Ureter (tissue), 1 donor: ENCODE measurements at regions not wholly inside any gene's neighbourhood (a gene's known extent, or its start where the extent isn't known, plus 50 kb on each side); places are given as distances from the start of the nearest gene placed in this dataset.

Experiments
- DNase-seq: peaks from one replicate; pipeline ENCODE4 v3.0.0-alpha.2; 2020; ENCODE audit warnings: low spot score
- donor health status: DM: yes; HTN: yes; CAD: no.

DNA sequence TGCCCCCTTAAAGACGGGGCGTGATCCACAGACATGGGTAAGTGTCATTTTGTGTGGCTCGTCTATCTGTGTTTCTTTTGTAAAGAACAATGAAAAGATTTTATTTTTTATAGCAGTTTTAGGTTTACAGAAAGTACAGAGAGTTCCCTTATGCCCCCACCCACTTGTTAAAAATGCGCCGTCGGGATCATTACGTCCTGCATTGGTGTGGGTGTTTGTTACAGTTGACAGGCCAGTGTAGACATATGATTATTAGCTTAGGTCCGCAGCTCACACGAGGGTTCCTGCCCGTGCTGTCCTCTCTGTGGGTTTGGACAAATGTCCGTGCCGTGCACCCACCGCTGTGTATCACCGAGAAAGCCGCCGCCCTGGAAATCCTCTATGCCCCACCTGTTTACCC lies 50.5 kb downstream of the RGS12 start:
- DNase-seq, result peak; percentile 42

DNA sequence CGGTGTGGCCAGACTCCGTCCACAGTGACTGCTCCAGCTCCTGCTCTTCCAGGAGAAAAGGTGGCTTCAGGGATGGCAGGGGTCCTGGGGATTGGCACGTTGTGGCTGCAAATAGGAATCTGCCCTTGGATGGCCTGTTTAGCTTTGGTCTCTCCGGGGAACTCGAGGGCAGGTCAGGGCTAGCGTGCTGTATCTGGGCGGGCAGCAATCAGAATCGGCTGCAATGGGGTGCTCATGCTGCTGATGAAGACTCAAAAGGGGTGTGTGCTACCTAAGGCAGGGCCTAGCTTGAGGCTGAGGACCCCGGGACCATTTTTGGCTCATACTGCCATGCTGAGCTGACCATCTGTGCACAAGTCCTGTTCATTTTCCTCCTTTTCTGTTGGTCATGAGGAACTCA lies 51.3 kb downstream of the RGS12 start:
- DNase-seq, result peak; percentile 41

DNA sequence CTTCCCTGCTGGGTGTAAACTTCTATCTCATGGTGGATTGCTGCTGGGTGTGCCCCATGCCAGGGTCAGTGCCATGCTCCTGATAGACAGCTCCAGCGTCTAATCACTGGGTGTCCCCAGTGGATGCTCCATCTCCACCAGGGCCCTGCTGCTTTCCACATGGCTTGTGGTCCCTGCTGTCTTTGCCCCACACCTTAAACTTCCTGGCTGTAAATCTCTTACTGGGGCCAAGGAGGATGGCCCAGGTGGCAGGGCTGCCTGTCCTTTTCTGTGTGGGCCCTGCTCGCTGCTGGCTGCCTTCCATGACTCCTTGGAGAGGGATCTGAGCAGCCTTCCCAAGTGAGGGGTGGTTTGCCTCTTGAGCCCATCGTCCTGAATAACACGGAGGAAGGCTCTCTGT lies 51.8 kb downstream of the RGS12 start:
- peak; percentile 35 for DNase-seq

DNA sequence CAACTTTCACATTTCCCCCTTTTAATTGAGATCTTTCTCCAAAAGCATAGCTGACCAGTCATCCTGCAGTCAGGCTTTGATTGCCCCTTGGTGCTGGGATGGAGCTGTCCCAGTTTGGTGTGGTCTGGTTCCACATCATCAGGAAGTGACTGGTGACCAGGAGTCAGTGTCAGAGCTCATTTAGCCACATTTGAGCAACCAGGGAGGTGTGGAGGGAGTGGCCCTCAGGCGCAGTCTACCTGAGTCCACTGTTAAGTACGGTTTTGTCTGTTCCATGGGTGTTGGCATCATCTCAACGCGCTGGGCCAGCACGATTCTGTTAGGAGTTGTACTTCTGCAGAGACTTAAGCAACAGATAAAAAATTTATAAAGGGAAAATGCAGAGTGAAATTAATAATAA lies 52.6 kb downstream of the RGS12 start:
- DNase-seq, result peak; percentile 30

DNA sequence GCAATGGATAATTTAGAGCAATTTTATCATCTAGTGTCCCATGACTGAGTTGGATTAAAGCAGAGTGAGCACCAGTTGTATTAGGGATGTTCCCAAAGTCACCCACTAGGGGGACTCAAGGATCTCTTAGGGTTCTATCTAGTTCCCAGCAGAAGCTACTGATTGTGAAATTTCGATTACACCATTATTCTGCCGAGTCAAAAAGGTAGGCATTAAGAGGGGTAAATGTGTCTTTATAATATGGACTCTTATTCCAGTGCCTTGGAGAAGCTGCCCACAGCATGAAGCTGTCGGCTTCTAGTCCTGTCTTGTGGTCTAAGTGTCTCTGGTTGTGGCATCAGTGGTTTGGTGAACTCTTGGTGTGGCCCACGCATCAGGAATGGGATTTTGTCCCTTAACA lies 53.3 kb downstream of the RGS12 start:
- DNase-seq, result peak; percentile 73

DNA sequence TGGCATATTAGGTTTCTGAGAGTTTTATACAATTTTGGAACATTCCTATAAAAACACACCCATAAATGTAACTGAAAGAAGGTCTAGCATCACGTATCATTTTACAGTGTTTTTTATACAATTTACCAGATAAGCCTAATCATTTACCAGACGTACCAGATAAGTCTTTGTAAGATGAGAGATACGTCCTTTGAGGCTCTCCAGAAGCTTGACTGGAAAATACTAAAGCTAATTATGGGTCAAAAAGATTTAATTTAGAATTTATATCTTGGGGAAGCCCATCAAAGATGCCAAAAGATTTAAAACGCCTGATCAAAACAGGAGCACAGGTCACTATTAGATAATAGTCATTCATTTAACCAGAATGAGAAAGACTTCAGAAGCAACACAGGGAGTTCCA lies 55.0 kb downstream of the RGS12 start:
- DNase-seq, result no peak

DNA sequence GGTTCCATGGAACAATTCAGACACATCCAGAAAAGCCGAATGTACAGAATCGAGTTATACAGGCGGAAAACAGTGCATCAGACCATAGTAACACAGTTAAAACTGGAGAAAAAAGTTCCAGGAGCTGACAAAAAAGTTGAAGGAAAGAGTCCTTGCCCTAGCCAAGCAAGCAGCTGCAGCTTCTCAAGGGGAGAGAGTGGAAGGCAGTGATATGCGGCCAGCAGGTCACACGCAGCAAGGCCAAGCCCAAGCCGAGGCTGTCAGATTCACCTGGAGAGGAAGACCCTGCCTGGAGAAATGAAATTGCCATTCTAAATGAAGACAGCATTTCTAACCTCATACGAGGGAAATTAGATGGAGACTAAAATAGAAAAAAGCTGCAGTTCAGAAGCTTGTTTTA lies 55.8 kb downstream of the RGS12 start:
- peak; percentile 39 for DNase-seq

DNA sequence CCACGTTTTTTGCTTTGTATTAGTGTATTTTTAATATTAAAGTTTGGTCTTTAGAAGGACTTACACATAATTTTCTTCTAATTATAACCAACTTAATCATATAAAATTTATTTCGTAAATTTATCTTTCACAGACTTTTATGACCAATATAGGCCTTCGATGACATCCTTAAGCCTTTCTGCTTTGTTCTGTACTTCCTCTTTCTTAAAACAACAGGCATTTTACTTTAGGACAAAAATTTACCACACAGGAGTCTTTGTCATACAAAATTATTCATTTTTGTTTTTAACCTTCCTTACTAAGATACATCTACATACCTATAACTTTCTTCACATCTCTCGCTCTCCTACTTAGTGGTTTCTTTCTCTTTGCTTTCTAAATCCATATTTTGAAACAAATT lies 56.3 kb downstream of the RGS12 start:
- DNase-seq, result no peak

DNA sequence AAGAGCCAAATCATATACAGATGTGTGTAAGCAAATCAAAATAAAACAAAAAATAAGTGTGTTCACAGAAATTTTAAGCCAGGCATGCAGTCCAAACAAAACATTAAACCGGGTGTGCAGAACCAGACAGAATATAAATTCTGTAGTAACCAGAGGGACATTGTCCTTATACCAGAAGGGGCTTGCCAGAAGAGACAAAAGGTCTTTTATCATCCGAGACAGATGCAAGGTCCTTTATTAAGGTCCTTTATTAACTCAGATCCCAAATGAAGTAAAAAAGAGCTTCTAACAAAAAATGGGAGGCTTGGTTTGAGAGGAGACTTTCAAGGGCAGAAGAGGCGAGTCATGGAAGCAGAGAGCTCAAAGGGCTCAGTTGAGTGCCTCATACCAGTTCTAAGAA lies 59.2 kb downstream of the RGS12 start:
- no peak for DNase-seq

DNA sequence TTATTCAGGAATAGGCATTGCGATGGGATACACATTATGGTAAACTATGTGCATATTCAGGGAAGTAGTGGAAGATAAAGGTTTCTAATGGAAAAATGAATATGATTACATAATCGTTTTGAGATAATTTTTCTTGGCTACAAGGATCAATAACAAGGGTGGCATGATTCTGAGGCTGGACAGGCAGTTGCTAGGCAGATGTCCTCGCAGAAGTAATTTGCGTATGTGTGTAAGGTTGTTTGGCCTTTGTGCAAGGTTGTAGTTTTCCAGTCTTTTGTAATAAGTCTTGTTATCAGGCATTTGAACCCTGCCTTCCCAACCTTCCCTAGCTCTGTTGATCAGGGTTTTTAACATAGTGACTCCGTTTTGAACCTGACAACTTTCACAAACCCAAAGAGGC lies 59.7 kb downstream of the RGS12 start:
- no peak for DNase-seq

DNA sequence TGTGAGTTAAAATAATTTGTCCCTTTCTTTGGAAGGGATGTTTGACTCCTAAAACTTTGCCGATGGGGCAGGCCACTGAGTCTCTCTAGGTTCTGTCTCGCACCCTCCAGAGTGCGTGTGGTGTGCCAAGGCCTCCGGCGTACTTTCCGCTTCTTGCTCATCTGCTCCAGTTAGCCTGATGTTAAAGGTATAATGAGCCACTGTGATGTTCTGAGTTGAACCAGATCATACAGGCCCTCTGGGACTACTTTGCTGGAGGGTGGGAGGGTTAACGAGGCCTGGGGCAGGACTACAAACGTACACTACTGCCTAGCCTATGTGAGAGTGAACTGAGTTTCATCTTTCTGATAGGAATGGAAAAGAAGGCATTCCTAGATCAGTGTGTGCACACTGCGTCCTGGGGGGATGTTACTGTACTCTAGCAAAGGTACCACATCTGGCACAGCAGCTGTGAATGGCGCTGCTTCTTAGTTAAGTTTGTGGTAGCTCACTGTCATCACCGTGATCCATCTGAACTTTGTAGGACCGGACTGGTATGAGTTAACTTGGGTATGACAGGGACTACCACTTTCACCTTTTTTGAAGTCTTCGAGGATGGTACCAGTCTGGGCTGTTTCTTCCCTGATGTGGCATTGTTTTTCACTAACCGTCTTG lies 60.2 kb downstream of the RGS12 start:
- peak; percentile 12 for DNase-seq

DNA sequence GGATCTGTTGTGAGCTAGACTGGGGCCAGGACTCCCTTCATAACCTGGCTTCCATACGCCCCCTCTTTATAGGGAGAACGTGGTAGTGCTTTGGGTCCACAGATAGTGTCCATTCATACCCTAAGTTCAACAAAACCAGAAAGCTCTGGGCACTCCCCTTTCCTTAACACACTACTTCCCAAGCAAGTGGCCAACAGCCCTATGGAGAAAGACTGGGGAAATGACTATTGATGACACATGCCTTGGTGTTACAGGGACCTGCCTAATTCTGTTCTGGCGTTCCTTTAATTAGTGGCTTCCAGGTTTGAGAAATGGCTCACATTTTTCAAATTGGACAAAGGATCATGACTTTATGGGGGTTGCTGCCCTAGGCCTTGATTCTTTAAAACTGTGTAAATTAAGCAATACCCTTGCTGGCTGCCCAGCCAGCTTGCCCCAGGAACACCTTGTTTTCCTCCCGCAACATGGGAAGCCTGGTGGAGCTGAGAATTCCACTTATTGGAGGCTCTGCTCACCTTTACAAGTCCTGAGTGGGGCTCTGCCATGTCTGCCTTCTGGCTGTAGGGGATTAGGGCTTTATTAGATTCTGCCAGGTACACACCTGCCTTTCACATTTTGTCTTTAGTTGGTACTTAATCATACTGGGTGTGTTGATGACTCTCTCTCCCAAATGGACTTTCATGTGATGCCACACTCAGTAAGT lies 61.1 kb downstream of the RGS12 start:
- DNase-seq, result peak; percentile 23

DNA sequence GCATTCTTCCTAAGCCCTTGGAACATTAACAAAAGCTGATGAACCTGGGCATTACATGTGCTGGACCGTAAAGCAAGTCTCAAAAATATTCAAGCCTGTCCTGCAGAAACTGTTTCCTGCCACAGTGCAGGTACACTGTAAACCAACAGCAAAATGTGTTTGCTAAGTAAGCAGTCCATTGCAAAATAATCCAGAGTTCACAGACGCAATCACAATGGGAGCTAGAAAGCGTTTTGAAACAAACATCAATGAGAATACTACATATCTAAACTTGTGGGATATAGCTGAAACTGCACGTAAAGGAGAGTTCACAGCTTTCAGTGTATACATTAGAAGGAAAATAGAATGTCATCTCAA lies 61.6 kb downstream of the RGS12 start:
- peak; percentile 23 for DNase-seq

DNA sequence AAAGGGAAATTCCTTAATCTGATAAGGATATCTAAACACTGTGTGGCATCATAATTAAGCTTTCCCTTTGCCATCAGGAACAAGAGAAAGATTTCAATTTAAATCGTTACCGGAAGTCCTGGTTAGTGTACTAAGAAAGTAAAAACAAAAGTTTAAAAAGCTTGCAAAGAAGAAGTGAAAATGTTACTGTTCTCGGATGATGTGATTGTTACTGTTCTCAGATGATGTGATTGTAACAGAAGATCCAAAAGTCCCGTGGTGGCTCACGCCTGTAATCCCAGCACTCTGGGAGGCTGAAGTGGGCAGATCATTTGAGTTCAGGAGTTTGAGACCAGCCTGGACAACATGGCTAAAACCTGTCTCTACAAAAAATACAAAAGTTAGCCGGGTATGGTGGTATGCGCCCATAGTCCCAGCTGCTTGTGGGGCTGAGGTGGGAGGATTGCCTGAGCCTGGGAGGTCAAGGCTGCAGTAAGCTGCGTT lies 62.5 kb downstream of the RGS12 start:
- no peak for DNase-seq

DNA sequence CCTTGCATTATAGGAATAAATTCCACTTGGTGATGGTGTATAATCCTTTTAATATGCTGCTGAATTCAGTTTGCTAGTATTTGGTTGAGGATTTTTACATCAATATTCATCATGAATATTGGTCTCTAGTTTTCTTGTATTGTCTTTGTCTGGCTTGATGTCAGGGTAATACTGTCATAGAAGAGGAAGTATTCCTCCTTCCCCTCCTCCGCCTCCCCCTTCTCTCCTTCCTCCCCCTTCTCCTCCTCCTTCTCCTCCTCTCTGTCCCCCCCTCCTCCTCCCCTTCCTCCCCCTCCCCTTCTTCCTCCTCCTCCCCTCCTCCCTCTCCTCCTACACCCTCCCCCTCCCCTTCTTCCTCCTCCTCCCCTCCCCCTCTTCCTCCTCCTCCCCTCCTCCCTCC lies 65.8 kb downstream of the RGS12 start:
- DNase-seq, result no peak

DNA sequence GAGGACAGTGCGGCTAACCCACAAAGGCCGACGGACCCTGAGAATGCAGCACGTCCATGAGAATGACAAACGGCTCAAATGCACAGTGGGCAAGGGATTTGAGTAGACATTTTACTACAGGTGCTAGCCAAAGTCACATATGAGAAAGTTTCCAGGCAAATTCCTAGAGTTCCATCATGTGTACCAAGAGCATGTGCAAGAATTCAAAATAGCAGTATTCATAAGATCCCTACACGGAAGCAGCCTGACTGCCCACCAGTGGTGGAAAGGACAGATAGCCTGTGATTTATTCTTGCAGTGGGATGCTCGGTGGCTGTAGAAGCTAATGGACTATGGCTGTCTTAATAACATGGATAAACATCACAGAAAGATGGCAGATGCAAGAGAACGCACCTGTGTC lies 68.0 kb downstream of the RGS12 start:
- peak; percentile 7 for DNase-seq

DNA sequence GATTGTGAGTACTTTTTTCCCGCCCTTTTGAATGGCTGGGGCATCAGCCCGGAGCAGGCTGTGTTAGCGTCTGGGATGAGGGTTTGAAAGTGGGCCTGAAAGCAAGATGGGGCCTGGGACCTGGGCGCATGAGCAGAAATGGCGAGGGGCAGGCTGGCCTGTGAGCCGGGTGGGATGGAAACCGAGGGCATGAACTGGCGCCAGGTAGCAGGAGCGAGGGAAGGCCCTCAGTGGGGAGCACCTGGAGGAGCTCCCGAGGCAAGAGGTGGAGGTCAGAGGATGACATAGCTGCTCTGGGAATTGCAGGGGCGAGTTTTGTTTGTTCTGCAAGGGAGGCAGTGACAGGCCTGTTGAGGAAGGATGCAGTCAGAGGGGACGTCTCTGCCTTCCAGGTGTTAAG lies 68.6 kb downstream of the RGS12 start:
- DNase-seq, result peak; percentile 8

DNA sequence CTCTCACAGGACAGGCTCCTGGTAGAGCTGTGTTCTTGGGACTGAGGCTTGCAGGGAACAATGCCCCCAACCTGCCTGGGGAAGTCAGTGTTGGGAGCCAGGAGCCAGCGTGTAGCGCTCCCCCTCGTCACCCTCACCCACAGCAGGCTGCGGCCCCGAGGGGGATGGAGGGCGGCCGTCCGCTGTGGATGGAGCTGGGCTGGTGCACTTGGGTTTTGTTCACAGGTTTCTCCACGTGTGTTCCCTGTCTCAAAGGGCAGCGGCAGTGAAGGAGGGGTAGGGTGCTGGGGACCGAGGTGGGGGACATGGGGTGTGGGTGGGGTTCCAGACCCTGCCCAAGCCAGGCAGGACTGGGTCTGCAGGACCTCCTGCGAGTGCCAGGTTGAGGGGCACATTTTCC lies 69.1 kb downstream of the RGS12 start:
- DNase-seq, result peak; percentile 34

DNA sequence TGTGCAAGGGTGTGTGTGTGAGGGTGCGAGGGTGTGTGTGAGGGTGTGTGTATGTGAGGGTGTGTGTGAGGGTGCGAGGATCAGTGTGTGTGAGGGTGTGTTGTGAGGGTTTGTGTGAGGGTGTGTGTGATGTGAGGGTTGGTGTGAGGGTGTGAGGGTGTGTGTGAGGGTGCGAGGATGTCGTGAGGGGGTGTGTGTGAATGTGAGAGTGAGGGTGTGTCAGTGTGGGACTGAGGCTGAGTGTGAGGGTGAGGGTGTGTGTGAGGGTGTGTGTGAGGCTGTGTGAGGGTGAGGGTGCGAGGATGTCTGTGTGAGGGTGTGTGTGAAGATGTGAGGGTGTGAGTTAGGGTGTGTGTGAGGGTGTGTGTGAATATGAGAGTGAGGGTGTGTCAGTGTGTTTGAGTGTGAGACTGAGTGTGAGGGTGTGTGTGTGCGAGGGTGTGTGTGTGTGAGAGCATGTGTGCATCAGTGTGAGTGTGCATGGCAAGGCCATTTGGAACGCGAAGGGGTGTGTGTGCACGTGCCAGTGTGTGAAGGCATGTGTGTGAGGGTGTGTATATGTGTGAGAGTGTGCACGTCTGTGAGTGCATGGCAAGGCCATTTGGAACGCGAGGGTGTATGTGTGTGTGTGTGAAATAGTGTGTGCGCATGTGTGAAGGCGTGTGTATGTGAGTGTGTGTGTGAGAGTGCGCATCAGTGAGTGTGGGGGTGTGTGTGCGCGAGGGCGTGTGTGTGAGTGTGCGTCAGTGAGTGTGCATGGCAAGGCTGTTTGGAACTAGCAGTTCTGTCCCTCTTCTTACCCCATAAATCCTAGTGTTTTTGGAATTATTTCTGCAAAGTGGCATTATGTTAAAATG lies 69.8 kb downstream of the RGS12 start:
- peak; percentile 25 for DNase-seq

DNA sequence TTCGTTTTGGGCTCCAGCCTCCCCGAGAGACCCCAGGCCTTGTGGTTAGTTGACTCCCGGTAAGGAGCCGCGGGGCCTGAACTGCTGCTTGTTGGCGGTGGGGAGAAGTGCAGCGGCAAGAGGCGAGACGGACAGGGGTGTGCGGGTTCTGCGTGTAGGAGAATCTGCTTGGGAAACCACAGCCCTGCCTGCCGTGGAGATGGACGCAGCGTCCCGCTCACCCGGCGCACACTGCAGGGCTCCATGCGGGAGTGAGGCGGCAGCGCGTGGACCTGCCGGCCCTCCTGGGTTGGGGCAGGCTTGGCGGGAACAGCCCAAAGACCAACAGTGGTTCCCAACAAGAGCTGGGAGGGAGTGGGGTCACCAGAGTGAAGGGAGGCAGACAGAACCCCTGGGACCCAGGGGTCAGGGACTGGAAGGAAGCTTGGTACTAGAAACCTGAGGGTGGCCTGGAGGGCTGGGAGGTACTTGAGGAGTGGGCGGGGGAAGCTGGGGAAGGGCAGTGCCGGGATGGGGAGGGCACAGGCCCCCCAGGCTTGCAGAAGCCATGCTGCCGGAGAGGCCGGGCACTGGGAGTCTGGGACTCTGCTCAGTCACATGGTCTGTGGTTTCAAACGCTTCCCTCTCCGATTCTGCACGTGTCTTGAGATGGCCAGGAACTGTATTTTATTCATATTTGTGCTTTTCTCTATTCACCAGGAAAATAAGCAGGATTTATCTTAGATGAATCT lies 70.8 kb downstream of the RGS12 start:
- peak; percentile 37 for DNase-seq

DNA sequence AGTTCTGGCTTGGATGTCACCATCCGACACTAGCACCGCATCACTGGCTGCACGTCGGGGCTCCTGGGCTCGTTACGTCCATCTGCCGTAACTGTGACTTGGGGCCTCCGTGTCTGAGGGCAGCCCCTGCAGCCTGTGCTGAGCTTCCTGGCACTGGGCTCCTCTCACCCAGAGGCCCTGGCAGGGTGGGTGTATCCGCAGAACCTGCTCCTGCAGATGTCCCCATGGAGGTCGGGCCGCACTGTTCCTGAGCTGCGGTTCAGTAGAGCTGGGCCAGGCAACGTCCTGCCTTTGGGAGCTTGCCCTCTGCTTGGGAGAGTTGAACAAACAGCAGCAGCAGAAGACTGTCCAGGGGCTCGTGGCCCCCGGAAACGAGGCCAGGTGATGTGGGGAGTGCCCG lies 71.4 kb downstream of the RGS12 start:
- DNase-seq, result peak; percentile 40
